ENCODE measurements at regions not wholly inside any gene's neighbourhood (a gene's known extent, or its start where the extent isn't known, plus 50 kb on each side); places are given as distances from the start of the nearest gene placed in this dataset.

- no peak for FAIRE-seq
- no peak for TF ChIP-seq SPI1 (IDR thresholded peaks at IDR 0.05; ENCODE audit: low read depth, low read length)
- no peak for TF ChIP-seq PAX5 (IDR thresholded peaks at IDR 0.05; ENCODE audit: insufficient read depth, low read length, severe bottlenecking)
- no peak for TF ChIP-seq POU2F2 (IDR thresholded peaks at IDR 0.05; ENCODE audit: low read depth, low read length)
- no peak for DNase-seq (ENCODE audit: insufficient read length, low spot score)
Observed at GRCh38 chr4:184892999-184893398, 67.2 kb upstream of the ACSL1 start.

- TF ChIP-seq POLR2A (IDR thresholded peaks at IDR 0.05; ENCODE audit: low read depth, low read length) (no peak), SPI1 (IDR thresholded peaks at IDR 0.05; ENCODE audit: low read depth, low read length) (no peak), TAF1 (IDR thresholded peaks at IDR 0.05; ENCODE audit: low read depth, low read length) (no peak), PAX5 (IDR thresholded peaks at IDR 0.05; ENCODE audit: insufficient read depth, low read length, severe bottlenecking) (no peak), POU2F2 (IDR thresholded peaks at IDR 0.05; ENCODE audit: low read depth, low read length) (no peak), POLR2AphosphoS5 (IDR thresholded peaks at IDR 0.05; ENCODE audit: low read depth, low read length) (no peak)
- FAIRE-seq, result no peak
- DNase-seq (ENCODE audit: insufficient read length, low spot score), result no peak
Observed at GRCh38 chr4:184893801-184894571, 68.2 kb upstream of the ACSL1 start.

- FAIRE-seq, result no peak
- no peak for DNase-seq (ENCODE audit: insufficient read length, low spot score)
- TF ChIP-seq SPI1 (IDR thresholded peaks at IDR 0.05; ENCODE audit: low read depth, low read length) (no peak), POLR2A (IDR thresholded peaks at IDR 0.05; ENCODE audit: low read depth, low read length) (no peak), PAX5 (IDR thresholded peaks at IDR 0.05; ENCODE audit: insufficient read depth, low read length, severe bottlenecking) (no peak), POLR2AphosphoS5 (IDR thresholded peaks at IDR 0.05; ENCODE audit: low read depth, low read length) (no peak), TAF1 (IDR thresholded peaks at IDR 0.05; ENCODE audit: low read depth, low read length) (no peak), POU2F2 (IDR thresholded peaks at IDR 0.05; ENCODE audit: low read depth, low read length) (no peak)
Observed at GRCh38 chr4:184895012-184895695, 69.4 kb upstream of the ACSL1 start.

- FAIRE-seq (peak; percentile 65), DNase-seq (ENCODE audit: insufficient read length, low spot score) (no peak)
- TF ChIP-seq POU2F2 (IDR thresholded peaks at IDR 0.05; ENCODE audit: low read depth, low read length) (no peak), POLR2AphosphoS5 (IDR thresholded peaks at IDR 0.05; ENCODE audit: low read depth, low read length) (no peak), SPI1 (IDR thresholded peaks at IDR 0.05; ENCODE audit: low read depth, low read length) (no peak), PAX5 (IDR thresholded peaks at IDR 0.05; ENCODE audit: insufficient read depth, low read length, severe bottlenecking) (no peak), POLR2A (IDR thresholded peaks at IDR 0.05; ENCODE audit: low read depth, low read length) (no peak), TAF1 (IDR thresholded peaks at IDR 0.05; ENCODE audit: low read depth, low read length) (no peak)
Observed at GRCh38 chr4:184896868-184897715, 71.3 kb upstream of the ACSL1 start.

GRCh38 chr4:184897895-184898294 is 72.1 kb upstream of the ACSL1 start:
- no peak for DNase-seq (ENCODE audit: insufficient read length, low spot score)
- TF ChIP-seq SPI1 (IDR thresholded peaks at IDR 0.05; ENCODE audit: low read depth, low read length), result no peak
- TF ChIP-seq POLR2A (IDR thresholded peaks at IDR 0.05; ENCODE audit: low read depth, low read length), result no peak
- no peak for TF ChIP-seq TAF1 (IDR thresholded peaks at IDR 0.05; ENCODE audit: low read depth, low read length)
- TF ChIP-seq PAX5 (IDR thresholded peaks at IDR 0.05; ENCODE audit: insufficient read depth, low read length, severe bottlenecking), result no peak
- TF ChIP-seq POU2F2 (IDR thresholded peaks at IDR 0.05; ENCODE audit: low read depth, low read length), result no peak
- TF ChIP-seq POLR2AphosphoS5 (IDR thresholded peaks at IDR 0.05; ENCODE audit: low read depth, low read length), result no peak
- FAIRE-seq, result peak; percentile 40

- FAIRE-seq (no peak), DNase-seq (ENCODE audit: insufficient read length, low spot score) (no peak)
- no peak for TF ChIP-seq POLR2AphosphoS5 (IDR thresholded peaks at IDR 0.05; ENCODE audit: low read depth, low read length)
- TF ChIP-seq POLR2A (IDR thresholded peaks at IDR 0.05; ENCODE audit: low read depth, low read length), result no peak
- no peak for TF ChIP-seq PAX5 (IDR thresholded peaks at IDR 0.05; ENCODE audit: insufficient read depth, low read length, severe bottlenecking)
- TF ChIP-seq POU2F2 (IDR thresholded peaks at IDR 0.05; ENCODE audit: low read depth, low read length), result no peak
- no peak for TF ChIP-seq SPI1 (IDR thresholded peaks at IDR 0.05; ENCODE audit: low read depth, low read length)
- TF ChIP-seq TAF1 (IDR thresholded peaks at IDR 0.05; ENCODE audit: low read depth, low read length), result no peak
Observed at GRCh38 chr4:184898793-184899192, 73.0 kb upstream of the ACSL1 start.

GRCh38 chr4:184899261-184900134 is 73.7 kb upstream of the ACSL1 start:
- no peak for DNase-seq (ENCODE audit: insufficient read length, low spot score)
- peak; percentile 23 for FAIRE-seq
- TF ChIP-seq PAX5 (IDR thresholded peaks at IDR 0.05; ENCODE audit: insufficient read depth, low read length, severe bottlenecking), result no peak
- TF ChIP-seq POU2F2 (IDR thresholded peaks at IDR 0.05; ENCODE audit: low read depth, low read length), result no peak
- no peak for TF ChIP-seq TAF1 (IDR thresholded peaks at IDR 0.05; ENCODE audit: low read depth, low read length)
- no peak for TF ChIP-seq SPI1 (IDR thresholded peaks at IDR 0.05; ENCODE audit: low read depth, low read length)
- no peak for TF ChIP-seq POLR2A (IDR thresholded peaks at IDR 0.05; ENCODE audit: low read depth, low read length)
- TF ChIP-seq POLR2AphosphoS5 (IDR thresholded peaks at IDR 0.05; ENCODE audit: low read depth, low read length), result no peak

GRCh38 chr4:184900184-184900583 is 74.4 kb upstream of the ACSL1 start:
- FAIRE-seq, result no peak
- TF ChIP-seq PAX5 (IDR thresholded peaks at IDR 0.05; ENCODE audit: insufficient read depth, low read length, severe bottlenecking) (no peak), POLR2A (IDR thresholded peaks at IDR 0.05; ENCODE audit: low read depth, low read length) (no peak), POLR2AphosphoS5 (IDR thresholded peaks at IDR 0.05; ENCODE audit: low read depth, low read length) (no peak), POU2F2 (IDR thresholded peaks at IDR 0.05; ENCODE audit: low read depth, low read length) (no peak), SPI1 (IDR thresholded peaks at IDR 0.05; ENCODE audit: low read depth, low read length) (no peak), TAF1 (IDR thresholded peaks at IDR 0.05; ENCODE audit: low read depth, low read length) (no peak)

More at GRCh38 chr4:184900184-184900583, 74.4 kb upstream of the ACSL1 start:
- DNase-seq (ENCODE audit: insufficient read length, low spot score), result no peak

All from GM12891 (cell line).